ENCODE measurements at regions not wholly inside any gene's neighbourhood (a gene's known extent, or its start where the extent isn't known, plus 50 kb on each side); places are given as distances from the start of the nearest gene placed in this dataset.
"Not testable (repeated sequence)": the region's sequence is repeated elsewhere in the genome, so short reads cannot be mapped to it uniquely, and the experiment has no call there.

DNA sequence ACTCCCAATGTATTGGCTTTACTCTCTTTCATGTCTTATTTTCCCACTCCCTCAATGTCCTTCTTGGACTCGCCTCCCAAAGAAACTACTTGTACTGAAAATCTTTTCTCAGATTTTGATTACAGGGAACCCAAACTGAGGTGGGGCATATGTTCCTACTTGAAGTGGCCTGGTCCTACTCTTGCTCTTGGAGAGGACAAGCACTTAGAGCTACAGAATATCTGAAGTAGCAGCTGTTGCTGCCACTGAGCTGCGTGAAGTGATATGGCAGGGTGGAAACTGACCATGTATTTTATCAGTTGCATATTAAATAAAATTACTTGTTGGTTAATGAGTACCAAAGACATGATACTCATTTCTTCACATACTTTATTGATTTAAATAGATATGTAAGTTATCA, 129.5 kb downstream of the TSEN15 start:
- no peak overlapping the region for H3K27ac ChIP-seq (ENCODE audit: low read length)
- H3K27me3 ChIP-seq (ENCODE audit: control insufficient read depth in 1 of 2, insufficient read depth in 2 of 2, low read length in 2 of 2) = no peaks in the 10 kb centered on the region
- no peaks in the 10 kb centered on the region for H3K4me1 ChIP-seq (ENCODE audit: control insufficient read depth, insufficient read depth, low read length)
- no peak overlapping the region for H3K4me3 ChIP-seq (ENCODE audit: low read length in 2 of 2)
- H3K9ac ChIP-seq (ENCODE audit: low read length in 2 of 2) = no peak overlapping the region
- no peaks in the 10 kb centered on the region for H3K36me3 ChIP-seq (ENCODE audit: control insufficient read depth in 2 of 2, insufficient read depth in 2 of 2, low read length in 2 of 2)
- no peaks in the 10 kb centered on the region for H3K9me3 ChIP-seq (ENCODE audit: control insufficient read depth in 2 of 2, low read length in 2 of 2)

GRCh38 chr1:184183919-184184318, 132.4 kb downstream of the TSEN15 start:
- Histone ChIP-seq H3K4me3 (ENCODE audit: low read length in 2 of 2) (no peak overlapping the region), H3K9ac (ENCODE audit: low read length in 2 of 2) (no peak overlapping the region), H3K27me3 (ENCODE audit: control insufficient read depth in 1 of 2, insufficient read depth in 2 of 2, low read length in 2 of 2) (no peaks in the 10 kb centered on the region), H3K4me1 (ENCODE audit: control insufficient read depth, insufficient read depth, low read length) (no peaks in the 10 kb centered on the region), H3K36me3 (ENCODE audit: control insufficient read depth in 2 of 2, insufficient read depth in 2 of 2, low read length in 2 of 2) (no peaks in the 10 kb centered on the region), H3K9me3 (ENCODE audit: control insufficient read depth in 2 of 2, low read length in 2 of 2) (no peaks in the 10 kb centered on the region), H3K27ac (ENCODE audit: low read length) (no peak overlapping the region)

DNA sequence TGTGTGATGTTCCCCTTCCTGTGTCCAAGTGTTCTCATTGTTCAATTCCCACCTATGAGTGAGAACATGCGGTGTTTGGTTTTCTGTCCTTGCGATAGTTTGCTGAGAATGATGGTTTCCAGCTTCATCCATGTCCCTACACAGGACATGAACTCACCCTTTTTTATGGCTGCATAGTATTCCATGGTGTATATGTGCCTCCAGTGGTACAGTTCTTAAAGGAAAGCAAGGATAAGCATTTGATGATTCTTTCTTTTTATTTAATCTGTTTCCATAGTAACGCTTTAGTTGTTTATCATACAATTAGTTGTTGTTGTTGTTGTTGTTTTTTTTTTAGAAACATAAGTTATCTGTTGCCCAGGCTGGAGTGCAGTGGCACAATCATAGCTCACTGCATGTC, 133.1 kb downstream of the TSEN15 start:
- not testable (repeated sequence) for H3K9ac ChIP-seq (ENCODE audit: low read length in 2 of 2); H3K4me1 ChIP-seq (ENCODE audit: control insufficient read depth, insufficient read depth, low read length); H3K36me3 ChIP-seq (ENCODE audit: control insufficient read depth in 2 of 2, insufficient read depth in 2 of 2, low read length in 2 of 2); H3K9me3 ChIP-seq (ENCODE audit: control insufficient read depth in 2 of 2, low read length in 2 of 2); H3K27me3 ChIP-seq (ENCODE audit: control insufficient read depth in 1 of 2, insufficient read depth in 2 of 2, low read length in 2 of 2); H3K27ac ChIP-seq (ENCODE audit: low read length); H3K4me3 ChIP-seq (ENCODE audit: low read length in 2 of 2)

GRCh38 chr1:184185347-184185746, 133.8 kb downstream of the TSEN15 start:
- Histone ChIP-seq H3K4me1 (ENCODE audit: control insufficient read depth, insufficient read depth, low read length) (no peaks in the 10 kb centered on the region), H3K27ac (ENCODE audit: low read length) (no peak overlapping the region), H3K27me3 (ENCODE audit: control insufficient read depth in 1 of 2, insufficient read depth in 2 of 2, low read length in 2 of 2) (no peaks in the 10 kb centered on the region), H3K36me3 (ENCODE audit: control insufficient read depth in 2 of 2, insufficient read depth in 2 of 2, low read length in 2 of 2) (no peaks in the 10 kb centered on the region), H3K9me3 (ENCODE audit: control insufficient read depth in 2 of 2, low read length in 2 of 2) (no peaks in the 10 kb centered on the region), H3K4me3 (ENCODE audit: low read length in 2 of 2) (no peak overlapping the region), H3K9ac (ENCODE audit: low read length in 2 of 2) (no peak overlapping the region)

GRCh38 chr1:184186167-184186566, 134.6 kb downstream of the TSEN15 start:
- no peaks in the 10 kb centered on the region for H3K27me3 ChIP-seq (ENCODE audit: control insufficient read depth in 1 of 2, insufficient read depth in 2 of 2, low read length in 2 of 2)

GRCh38 chr1:184187097-184187496, 135.6 kb downstream of the TSEN15 start:
- Histone ChIP-seq H3K27me3 (ENCODE audit: control insufficient read depth in 1 of 2, insufficient read depth in 2 of 2, low read length in 2 of 2) (no peaks in the 10 kb centered on the region), H3K4me1 (ENCODE audit: control insufficient read depth, insufficient read depth, low read length) (peaks cover 4% of the 10 kb centered on the region), H3K4me3 (ENCODE audit: low read length in 2 of 2) (no peak overlapping the region), H3K9me3 (ENCODE audit: control insufficient read depth in 2 of 2, low read length in 2 of 2) (no peaks in the 10 kb centered on the region), H3K27ac (ENCODE audit: low read length) (no peak overlapping the region), H3K9ac (ENCODE audit: low read length in 2 of 2) (no peak overlapping the region), H3K36me3 (ENCODE audit: control insufficient read depth in 2 of 2, insufficient read depth in 2 of 2, low read length in 2 of 2) (no peaks in the 10 kb centered on the region)

More at GRCh38 chr1:184186167-184186566, 134.6 kb downstream of the TSEN15 start:
- Histone ChIP-seq H3K27ac (ENCODE audit: low read length) (no peak overlapping the region), H3K9me3 (ENCODE audit: control insufficient read depth in 2 of 2, low read length in 2 of 2) (no peaks in the 10 kb centered on the region), H3K4me1 (ENCODE audit: control insufficient read depth, insufficient read depth, low read length) (peaks cover 3% of the 10 kb centered on the region), H3K36me3 (ENCODE audit: control insufficient read depth in 2 of 2, insufficient read depth in 2 of 2, low read length in 2 of 2) (no peaks in the 10 kb centered on the region), H3K9ac (ENCODE audit: low read length in 2 of 2) (no peak overlapping the region), H3K4me3 (ENCODE audit: low read length in 2 of 2) (no peak overlapping the region)

DNA sequence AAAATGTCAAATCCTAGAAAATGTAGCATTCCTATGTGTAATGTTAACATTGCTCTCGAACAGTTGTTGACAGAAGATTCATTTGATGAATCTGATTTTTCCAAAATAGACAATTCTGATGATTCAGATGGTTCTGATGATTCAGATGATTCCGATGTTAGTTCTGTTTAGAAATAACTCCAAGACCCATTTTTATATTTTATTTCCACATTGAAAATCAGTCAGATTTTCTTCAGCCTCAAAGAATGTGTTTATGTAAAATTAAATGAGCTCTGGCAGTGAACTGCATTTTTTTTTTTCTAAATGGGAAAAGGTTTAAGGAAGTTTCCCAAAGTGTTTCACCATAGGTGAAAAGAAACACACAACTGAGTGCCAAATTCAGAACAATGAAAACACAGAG, 136.5 kb downstream of the TSEN15 start:
- Histone ChIP-seq H3K4me1 (ENCODE audit: control insufficient read depth, insufficient read depth, low read length) (peaks cover 4% of the 10 kb centered on the region), H3K9ac (ENCODE audit: low read length in 2 of 2) (no peak overlapping the region), H3K4me3 (ENCODE audit: low read length in 2 of 2) (no peak overlapping the region), H3K36me3 (ENCODE audit: control insufficient read depth in 2 of 2, insufficient read depth in 2 of 2, low read length in 2 of 2) (no peaks in the 10 kb centered on the region), H3K27ac (ENCODE audit: low read length) (no peak overlapping the region), H3K27me3 (ENCODE audit: control insufficient read depth in 1 of 2, insufficient read depth in 2 of 2, low read length in 2 of 2) (no peaks in the 10 kb centered on the region), H3K9me3 (ENCODE audit: control insufficient read depth in 2 of 2, low read length in 2 of 2) (no peaks in the 10 kb centered on the region)

DNA sequence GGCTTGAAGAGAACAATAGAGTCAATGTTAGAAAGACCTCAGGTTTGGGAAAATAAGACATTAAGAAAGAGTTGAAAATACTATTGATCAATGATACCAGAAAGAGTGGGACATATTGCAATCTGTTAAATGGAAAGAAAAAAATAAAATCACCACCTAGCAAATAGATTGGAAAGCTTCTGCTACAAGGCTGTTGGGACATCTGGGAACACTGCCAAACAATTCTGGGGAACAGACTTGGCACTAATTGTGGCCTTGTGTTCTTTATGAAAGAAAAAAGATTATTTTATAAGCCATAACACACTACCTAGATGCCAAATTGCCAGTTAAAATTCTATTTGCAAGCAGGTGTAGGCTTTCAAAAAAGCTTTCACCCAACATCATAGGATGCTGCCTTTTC, 137.8 kb downstream of the TSEN15 start:
- Histone ChIP-seq H3K27ac (ENCODE audit: low read length) (no peak overlapping the region), H3K27me3 (ENCODE audit: control insufficient read depth in 1 of 2, insufficient read depth in 2 of 2, low read length in 2 of 2) (no peaks in the 10 kb centered on the region), H3K9ac (ENCODE audit: low read length in 2 of 2) (no peak overlapping the region)

GRCh38 chr1:184190616-184191015, 139.1 kb downstream of the TSEN15 start:
- Histone ChIP-seq H3K4me1 (ENCODE audit: control insufficient read depth, insufficient read depth, low read length) (peaks cover 4% of the 10 kb centered on the region), H3K27ac (ENCODE audit: low read length) (no peak overlapping the region), H3K27me3 (ENCODE audit: control insufficient read depth in 1 of 2, insufficient read depth in 2 of 2, low read length in 2 of 2) (no peaks in the 10 kb centered on the region), H3K9ac (ENCODE audit: low read length in 2 of 2) (no peak overlapping the region), H3K36me3 (ENCODE audit: control insufficient read depth in 2 of 2, insufficient read depth in 2 of 2, low read length in 2 of 2) (no peaks in the 10 kb centered on the region), H3K9me3 (ENCODE audit: control insufficient read depth in 2 of 2, low read length in 2 of 2) (no peaks in the 10 kb centered on the region), H3K4me3 (ENCODE audit: low read length in 2 of 2) (no peak overlapping the region)

More for the DNA sequence above, 137.8 kb downstream of the TSEN15 start:
- H3K9me3 ChIP-seq (ENCODE audit: control insufficient read depth in 2 of 2, low read length in 2 of 2) = no peaks in the 10 kb centered on the region
- H3K4me3 ChIP-seq (ENCODE audit: low read length in 2 of 2) = no peak overlapping the region
- peaks cover 4% of the 10 kb centered on the region for H3K4me1 ChIP-seq (ENCODE audit: control insufficient read depth, insufficient read depth, low read length)
- no peaks in the 10 kb centered on the region for H3K36me3 ChIP-seq (ENCODE audit: control insufficient read depth in 2 of 2, insufficient read depth in 2 of 2, low read length in 2 of 2)

DNA sequence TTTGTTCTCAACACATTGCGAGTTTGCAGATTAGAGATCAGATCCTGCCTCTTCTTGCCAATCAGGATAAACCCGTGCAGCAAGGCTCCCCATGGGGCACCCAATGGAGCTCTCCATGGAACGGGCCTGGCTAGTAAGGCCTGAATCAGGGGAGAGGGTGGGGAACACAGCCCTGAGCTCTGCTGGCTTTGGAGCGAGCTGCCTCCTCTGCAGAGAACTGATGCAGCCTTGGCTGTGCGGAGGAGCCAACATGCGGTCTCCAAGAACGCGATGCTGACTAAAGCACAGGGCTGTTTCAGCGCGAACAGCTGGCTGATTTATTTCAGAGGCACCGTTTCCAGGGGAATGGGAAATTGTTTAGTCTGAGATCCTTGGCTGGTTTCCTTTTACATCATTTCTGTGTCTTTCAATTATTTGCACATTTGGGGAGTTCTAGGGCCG, 139.7 kb downstream of the TSEN15 start:
- Histone ChIP-seq H3K4me3 (ENCODE audit: low read length in 2 of 2) (peak overlapping the region in 1 of 2 donors; percentile 4), H3K36me3 (ENCODE audit: control insufficient read depth in 2 of 2, insufficient read depth in 2 of 2, low read length in 2 of 2) (no peaks in the 10 kb centered on the region), H3K27me3 (ENCODE audit: control insufficient read depth in 1 of 2, insufficient read depth in 2 of 2, low read length in 2 of 2) (no peaks in the 10 kb centered on the region), H3K27ac (ENCODE audit: low read length) (no peak overlapping the region), H3K9me3 (ENCODE audit: control insufficient read depth in 2 of 2, low read length in 2 of 2) (no peaks in the 10 kb centered on the region), H3K9ac (ENCODE audit: low read length in 2 of 2) (no peak overlapping the region), H3K4me1 (ENCODE audit: control insufficient read depth, insufficient read depth, low read length) (peaks cover 4% of the 10 kb centered on the region)

DNA sequence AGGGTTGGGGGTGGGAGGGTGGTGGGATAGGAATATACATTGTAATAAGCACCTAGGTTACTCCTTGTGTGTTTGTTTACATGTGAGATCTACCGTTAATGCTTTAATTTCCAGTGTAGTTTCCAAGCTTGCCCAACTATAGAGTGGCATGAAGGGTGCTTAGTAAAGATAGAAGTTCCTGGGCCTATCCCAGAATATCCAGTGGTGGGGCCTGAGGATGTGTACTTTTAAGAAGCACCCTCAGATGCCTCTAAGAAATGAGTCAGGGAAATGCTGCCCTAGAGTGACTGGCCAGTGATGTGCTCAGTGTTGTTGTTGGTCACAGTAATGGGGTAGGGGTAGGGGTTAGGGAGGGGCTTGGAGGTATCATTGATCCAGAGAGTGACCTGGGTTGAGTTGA, 141.3 kb downstream of the TSEN15 start:
- Histone ChIP-seq H3K27ac (ENCODE audit: low read length) (no peak overlapping the region), H3K9ac (ENCODE audit: low read length in 2 of 2) (no peak overlapping the region), H3K9me3 (ENCODE audit: control insufficient read depth in 2 of 2, low read length in 2 of 2) (no peaks in the 10 kb centered on the region), H3K4me3 (ENCODE audit: low read length in 2 of 2) (no peak overlapping the region), H3K4me1 (ENCODE audit: control insufficient read depth, insufficient read depth, low read length) (peaks cover 4% of the 10 kb centered on the region), H3K27me3 (ENCODE audit: control insufficient read depth in 1 of 2, insufficient read depth in 2 of 2, low read length in 2 of 2) (no peaks in the 10 kb centered on the region), H3K36me3 (ENCODE audit: control insufficient read depth in 2 of 2, insufficient read depth in 2 of 2, low read length in 2 of 2) (no peaks in the 10 kb centered on the region)
